ENCODE measurements at regions not wholly inside any gene's neighbourhood (a gene's known extent, or its start where the extent isn't known, plus 50 kb on each side); places are given as distances from the start of the nearest gene placed in this dataset.

GRCh38 chr2:16291731-16292550, 351.6 kb downstream of the MYCN start:
- H3K4me3 Mint-ChIP-seq = no peak overlapping the region
- TF ChIP-seq, protein P1, sequence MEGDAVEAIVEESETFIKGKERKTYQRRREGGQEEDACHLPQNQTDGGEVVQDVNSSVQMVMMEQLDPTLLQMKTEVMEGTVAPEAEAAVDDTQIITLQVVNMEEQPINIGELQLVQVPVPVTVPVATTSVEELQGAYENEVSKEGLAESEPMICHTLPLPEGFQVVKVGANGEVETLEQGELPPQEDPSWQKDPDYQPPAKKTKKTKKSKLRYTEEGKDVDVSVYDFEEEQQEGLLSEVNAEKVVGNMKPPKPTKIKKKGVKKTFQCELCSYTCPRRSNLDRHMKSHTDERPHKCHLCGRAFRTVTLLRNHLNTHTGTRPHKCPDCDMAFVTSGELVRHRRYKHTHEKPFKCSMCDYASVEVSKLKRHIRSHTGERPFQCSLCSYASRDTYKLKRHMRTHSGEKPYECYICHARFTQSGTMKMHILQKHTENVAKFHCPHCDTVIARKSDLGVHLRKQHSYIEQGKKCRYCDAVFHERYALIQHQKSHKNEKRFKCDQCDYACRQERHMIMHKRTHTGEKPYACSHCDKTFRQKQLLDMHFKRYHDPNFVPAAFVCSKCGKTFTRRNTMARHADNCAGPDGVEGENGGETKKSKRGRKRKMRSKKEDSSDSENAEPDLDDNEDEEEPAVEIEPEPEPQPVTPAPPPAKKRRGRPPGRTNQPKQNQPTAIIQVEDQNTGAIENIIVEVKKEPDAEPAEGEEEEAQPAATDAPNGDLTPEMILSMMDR (conservative IDR thresholded peaks at IDR 0.05) = no peak
- peaks cover 13% of the 10 kb centered on the region for H3K4me1 Mint-ChIP-seq (ENCODE audit: unreplicated experiment)
- no peak for DNase-seq (ENCODE audit: extremely low spot score, unreplicated experiment)
- peaks cover 8% of the 10 kb centered on the region for H3K9me3 Mint-ChIP-seq
- H3K27me3 Mint-ChIP-seq = no peaks in the 10 kb centered on the region
- H3K27ac Mint-ChIP-seq = no peak overlapping the region
- H3K36me3 Mint-ChIP-seq = no peaks in the 10 kb centered on the region

GRCh38 chr2:16291226-16291625, 350.9 kb downstream of the MYCN start:
- no peak for DNase-seq (ENCODE audit: extremely low spot score, unreplicated experiment)
- no peaks in the 10 kb centered on the region for H3K27me3 Mint-ChIP-seq
- H3K27ac Mint-ChIP-seq = no peak overlapping the region
- no peaks in the 10 kb centered on the region for H3K36me3 Mint-ChIP-seq
- no peak overlapping the region for H3K4me3 Mint-ChIP-seq
- H3K9me3 Mint-ChIP-seq = peaks cover 11% of the 10 kb centered on the region
- peaks cover 17% of the 10 kb centered on the region for H3K4me1 Mint-ChIP-seq (ENCODE audit: unreplicated experiment)
- TF ChIP-seq, protein P1 (conservative IDR thresholded peaks at IDR 0.05) = no peak

- Mint-ChIP-seq H3K27me3 (no peaks in the 10 kb centered on the region), H3K9me3 (peaks cover 12% of the 10 kb centered on the region), H3K4me3 (no peak overlapping the region), H3K4me1 (ENCODE audit: unreplicated experiment) (peaks cover 24% of the 10 kb centered on the region), H3K27ac (no peak overlapping the region), H3K36me3 (no peaks in the 10 kb centered on the region)
- DNase-seq (ENCODE audit: extremely low spot score, unreplicated experiment) = no peak
- TF ChIP-seq, protein P1 (conservative IDR thresholded peaks at IDR 0.05) = no peak
Measured at GRCh38 chr2:16290311-16291020, 350.1 kb downstream of the MYCN start.

- Mint-ChIP-seq H3K36me3 (no peaks in the 10 kb centered on the region), H3K4me1 (ENCODE audit: unreplicated experiment) (peaks cover 21% of the 10 kb centered on the region), H3K27ac (no peak overlapping the region), H3K4me3 (no peak overlapping the region), H3K9me3 (peaks cover 4% of the 10 kb centered on the region), H3K27me3 (no peaks in the 10 kb centered on the region)
- TF ChIP-seq, protein P1 (conservative IDR thresholded peaks at IDR 0.05) = no peak
- no peak for DNase-seq (ENCODE audit: extremely low spot score, unreplicated experiment)
Measured at GRCh38 chr2:16288371-16289112, 348.2 kb downstream of the MYCN start.

GRCh38 chr2:16287831-16288230, 347.5 kb downstream of the MYCN start:
- peaks cover 16% of the 10 kb centered on the region for H3K4me1 Mint-ChIP-seq (ENCODE audit: unreplicated experiment)
- no peaks in the 10 kb centered on the region for H3K27me3 Mint-ChIP-seq
- TF ChIP-seq, protein P1 (conservative IDR thresholded peaks at IDR 0.05) = no peak
- DNase-seq (ENCODE audit: extremely low spot score, unreplicated experiment) = no peak
- no peak overlapping the region for H3K27ac Mint-ChIP-seq
- H3K36me3 Mint-ChIP-seq = no peaks in the 10 kb centered on the region
- H3K9me3 Mint-ChIP-seq = peaks cover 4% of the 10 kb centered on the region
- H3K4me3 Mint-ChIP-seq = no peak overlapping the region

Data from type B pancreatic cell (in vitro differentiated cells).